ENCODE measurements at regions not wholly inside any gene's neighbourhood (a gene's known extent, or its start where the extent isn't known, plus 50 kb on each side); places are given as distances from the start of the nearest gene placed in this dataset.
"Not testable (repeated sequence)": the region's sequence is repeated elsewhere in the genome, so short reads cannot be mapped to it uniquely, and the experiment has no call there.

GRCh38 chr6:86657192-86657591 lies 280.1 kb upstream of the HTR1E start:
- peaks cover 9% of the 10 kb centered on the region for H3K9me3 Mint-ChIP-seq
- ChIA-PET POLR2A (no interaction called here), CTCF (no interaction called here)
- no peak overlapping the region for H3K4me3 Mint-ChIP-seq
- no peaks in the 10 kb centered on the region for H3K27me3 Mint-ChIP-seq
- H3K36me3 Mint-ChIP-seq (ENCODE audit: low read depth) = no peaks in the 10 kb centered on the region
- H3K27ac Mint-ChIP-seq = no peak overlapping the region
- DNase-seq = no peak
- H3K4me1 Mint-ChIP-seq = no peaks in the 10 kb centered on the region

GRCh38 chr6:86629123-86629522 lies 308.2 kb upstream of the HTR1E start:
- ChIA-PET CTCF (no interaction called here), POLR2A (no interaction called here)
- Mint-ChIP-seq H3K4me1 (no peaks in the 10 kb centered on the region), H3K27me3 (no peaks in the 10 kb centered on the region), H3K4me3 (no peak overlapping the region), H3K27ac (no peak overlapping the region), H3K36me3 (ENCODE audit: low read depth) (no peaks in the 10 kb centered on the region), H3K9me3 (peaks cover 2% of the 10 kb centered on the region)
- DNase-seq = no peak

GRCh38 chr6:86619428-86619827 lies 317.9 kb upstream of the HTR1E start:
- peaks cover 4% of the 10 kb centered on the region for H3K9me3 Mint-ChIP-seq
- H3K27me3 Mint-ChIP-seq = no peaks in the 10 kb centered on the region
- ChIA-PET POLR2A (no interaction called here), CTCF (no interaction called here)
- no peak overlapping the region for H3K27ac Mint-ChIP-seq
- H3K36me3 Mint-ChIP-seq (ENCODE audit: low read depth) = no peaks in the 10 kb centered on the region
- no peaks in the 10 kb centered on the region for H3K4me1 Mint-ChIP-seq
- no peak for DNase-seq
- no peak overlapping the region for H3K4me3 Mint-ChIP-seq

- no peak overlapping the region for H3K4me3 Mint-ChIP-seq
- ChIA-PET CTCF (interaction anchor here (0.6 kb wide), 1 partner anchor 1134 kb away, joined by 3 read pairs; no protein-coding TSS in a partner anchor), POLR2A (no interaction called here)
- peaks cover under 1% of the 10 kb centered on the region for H3K9me3 Mint-ChIP-seq
- H3K36me3 Mint-ChIP-seq (ENCODE audit: low read depth) = no peaks in the 10 kb centered on the region
- no peak overlapping the region for H3K27ac Mint-ChIP-seq
- no peaks in the 10 kb centered on the region for H3K27me3 Mint-ChIP-seq
- H3K4me1 Mint-ChIP-seq = no peaks in the 10 kb centered on the region
- no peak for DNase-seq
Measured at GRCh38 chr6:86615299-86615698, 322.0 kb upstream of the HTR1E start.

- H3K4me3 Mint-ChIP-seq = no peak overlapping the region
- CTCF ChIA-PET = no interaction called here
- no peaks in the 10 kb centered on the region for H3K27me3 Mint-ChIP-seq
- H3K4me1 Mint-ChIP-seq = no peaks in the 10 kb centered on the region
- no peak for DNase-seq
- H3K9me3 Mint-ChIP-seq = no peaks in the 10 kb centered on the region
- H3K36me3 Mint-ChIP-seq (ENCODE audit: low read depth) = no peaks in the 10 kb centered on the region
- POLR2A ChIA-PET = no interaction called here
- no peak overlapping the region for H3K27ac Mint-ChIP-seq
Measured at GRCh38 chr6:86609549-86610388, 327.6 kb upstream of the HTR1E start.

GRCh38 chr6:86603364-86603763 lies 334.0 kb upstream of the HTR1E start:
- H3K4me3 Mint-ChIP-seq; H3K4me1 Mint-ChIP-seq; CTCF ChIA-PET; H3K27ac Mint-ChIP-seq; DNase-seq; H3K36me3 Mint-ChIP-seq (ENCODE audit: low read depth); H3K27me3 Mint-ChIP-seq; H3K9me3 Mint-ChIP-seq; POLR2A ChIA-PET: not testable (repeated sequence)

- POLR2A ChIA-PET; H3K27me3 Mint-ChIP-seq; H3K9me3 Mint-ChIP-seq; H3K36me3 Mint-ChIP-seq (ENCODE audit: low read depth); H3K4me3 Mint-ChIP-seq; DNase-seq; H3K4me1 Mint-ChIP-seq; H3K27ac Mint-ChIP-seq: not testable (repeated sequence)
- CTCF ChIA-PET = interaction anchor here (0.6 kb wide), 1 partner anchor 283 kb away, joined by 3 read pairs; no protein-coding TSS in a partner anchor
Measured at GRCh38 chr6:86602093-86602492, 335.2 kb upstream of the HTR1E start.

GRCh38 chr6:86598969-86599368 lies 338.4 kb upstream of the HTR1E start:
- POLR2A ChIA-PET, H3K27ac Mint-ChIP-seq: not testable (repeated sequence)

GRCh38 chr6:86595641-86596040 lies 341.7 kb upstream of the HTR1E start:
- Mint-ChIP-seq H3K27me3 (no peaks in the 10 kb centered on the region), H3K4me3 (no peak overlapping the region), H3K27ac (no peak overlapping the region), H3K36me3 (ENCODE audit: low read depth) (no peaks in the 10 kb centered on the region), H3K9me3 (no peaks in the 10 kb centered on the region), H3K4me1 (no peaks in the 10 kb centered on the region)
- ChIA-PET POLR2A (no interaction called here), CTCF (no interaction called here)
- no peak for DNase-seq

More at GRCh38 chr6:86598969-86599368, 338.4 kb upstream of the HTR1E start:
- DNase-seq; H3K27me3 Mint-ChIP-seq; H3K9me3 Mint-ChIP-seq; H3K36me3 Mint-ChIP-seq (ENCODE audit: low read depth); H3K4me3 Mint-ChIP-seq; CTCF ChIA-PET; H3K4me1 Mint-ChIP-seq: not testable (repeated sequence)

GRCh38 chr6:86586195-86586594 lies 351.1 kb upstream of the HTR1E start:
- H3K27ac Mint-ChIP-seq = no peak overlapping the region
- CTCF ChIA-PET = interaction anchor here (0.6 kb wide), 1 partner anchor 270 kb away, joined by 3 read pairs; no protein-coding TSS in a partner anchor
- no peaks in the 10 kb centered on the region for H3K4me1 Mint-ChIP-seq
- DNase-seq = no peak
- peaks cover 22% of the 10 kb centered on the region for H3K9me3 Mint-ChIP-seq
- H3K4me3 Mint-ChIP-seq = no peak overlapping the region
- POLR2A ChIA-PET = no interaction called here
- H3K27me3 Mint-ChIP-seq = no peaks in the 10 kb centered on the region
- no peaks in the 10 kb centered on the region for H3K36me3 Mint-ChIP-seq (ENCODE audit: low read depth)

- no peak overlapping the region for H3K27ac Mint-ChIP-seq
- CTCF ChIA-PET = no interaction called here
- H3K36me3 Mint-ChIP-seq (ENCODE audit: low read depth) = no peaks in the 10 kb centered on the region
- no peaks in the 10 kb centered on the region for H3K27me3 Mint-ChIP-seq
- no peak for DNase-seq
- peaks cover 41% of the 10 kb centered on the region for H3K9me3 Mint-ChIP-seq
- POLR2A ChIA-PET = no interaction called here
- H3K4me3 Mint-ChIP-seq = no peak overlapping the region
- H3K4me1 Mint-ChIP-seq = no peaks in the 10 kb centered on the region
Measured at GRCh38 chr6:86581833-86582232, 355.5 kb upstream of the HTR1E start.

- DNase-seq = no peak
- H3K9me3 Mint-ChIP-seq = peaks cover 4% of the 10 kb centered on the region
- H3K4me1 Mint-ChIP-seq = no peaks in the 10 kb centered on the region
- CTCF ChIA-PET = no interaction called here
- no peaks in the 10 kb centered on the region for H3K27me3 Mint-ChIP-seq
- H3K36me3 Mint-ChIP-seq (ENCODE audit: low read depth) = no peaks in the 10 kb centered on the region
- no peak overlapping the region for H3K27ac Mint-ChIP-seq
- POLR2A ChIA-PET = no interaction called here
- H3K4me3 Mint-ChIP-seq = no peak overlapping the region
Measured at GRCh38 chr6:86563197-86563596, 374.1 kb upstream of the HTR1E start.

- Mint-ChIP-seq H3K36me3 (ENCODE audit: low read depth) (no peaks in the 10 kb centered on the region), H3K4me1 (no peaks in the 10 kb centered on the region), H3K9me3 (peaks cover 2% of the 10 kb centered on the region), H3K4me3 (no peak overlapping the region), H3K27ac (no peak overlapping the region), H3K27me3 (no peaks in the 10 kb centered on the region)
- no peak for DNase-seq
- ChIA-PET CTCF (no interaction called here), POLR2A (no interaction called here)
Measured at GRCh38 chr6:86558318-86558717, 379.0 kb upstream of the HTR1E start.

GRCh38 chr6:86537292-86537861 lies 400.0 kb upstream of the HTR1E start:
- no peaks in the 10 kb centered on the region for H3K27me3 Mint-ChIP-seq
- no peak for DNase-seq
- no peaks in the 10 kb centered on the region for H3K4me1 Mint-ChIP-seq
- no peak overlapping the region for H3K27ac Mint-ChIP-seq
- no peaks in the 10 kb centered on the region for H3K36me3 Mint-ChIP-seq (ENCODE audit: low read depth)
- ChIA-PET POLR2A (no interaction called here), CTCF (no interaction called here)
- no peak overlapping the region for H3K4me3 Mint-ChIP-seq
- H3K9me3 Mint-ChIP-seq = peaks cover 5% of the 10 kb centered on the region

Measured in activated CD4-positive, alpha-beta T cell treated with anti-CD3 and anti-CD28 coated beads, Interleukin-2, amount 10 ng/mL, durations not matched to agents 7 days and 5 days (primary cell).